SU-DHL-6 (cell line): ENCODE measurements at regions not wholly inside any gene's neighbourhood (a gene's known extent, or its start where the extent isn't known, plus 50 kb on each side); places are given as distances from the start of the nearest gene placed in this dataset.

Experiments
- H2AFZ ChIP-seq: fragments of 200-600 bp; sonication (generic); 2 replicates; pipeline ENCODE4 v1.6.1; 2014; ENCODE audit warnings: low read depth, mild to moderate bottlenecking, moderate library complexity, mixed read lengths, antibody characterized with exemption, low read length; ENCODE audit not compliant: severe bottlenecking
- H3F3A ChIP-seq: fragments of 200-600 bp; shearing (Covaris generic); 2 replicates; pipeline ENCODE4 v1.6.0; 2016; ENCODE audit warnings: antibody characterized with exemption, mild to moderate bottlenecking; ENCODE audit not compliant: insufficient read depth
- H3K27ac ChIP-seq: fragments of 200-600 bp; sonication (generic); 2 replicates; pipeline ENCODE4 v1.5.1; 2016; ENCODE audit warnings: low read depth, mild to moderate bottlenecking, low read length, moderate library complexity, mixed read lengths
- H3K27me3 ChIP-seq: fragments of 200-600 bp; sonication (generic), shearing (Covaris generic); 2 replicates; pipeline ENCODE4 v1.6.0; 2014; ENCODE audit warnings: mild to moderate bottlenecking, low read length
- H3K36me3 ChIP-seq: fragments of 200-600 bp; sonication (generic); 2 replicates; pipeline ENCODE4 v1.6.1; 2014; ENCODE audit warnings: mild to moderate bottlenecking, low read length, mixed read lengths
- H3K4me2 ChIP-seq: fragments of 300-600, 200-600 bp; shearing (Covaris generic), sonication (generic); 2 replicates; pipeline ENCODE4 v1.6.0; 2014; ENCODE audit warnings: low read length, low read depth, mild to moderate bottlenecking; ENCODE audit not compliant: poor library complexity, severe bottlenecking
- H3K4me3 ChIP-seq: fragments of 200-600 bp; sonication (generic); 2 replicates; pipeline ENCODE4 v1.5.1; 2014; ENCODE audit warnings: antibody characterized with exemption, low read length, mild to moderate bottlenecking, mixed read lengths; ENCODE audit not compliant: insufficient read depth, poor library complexity, severe bottlenecking
- H3K79me2 ChIP-seq: fragments of 200-600 bp; sonication (generic); 2 replicates; pipeline ENCODE4 v1.6.1; 2014; ENCODE audit warnings: mild to moderate bottlenecking, low read length, moderate library complexity; ENCODE audit not compliant: insufficient read depth
- H3K9ac ChIP-seq: fragments of 200-600 bp; sonication (generic); 2 replicates; pipeline ENCODE4 v1.7.0; 2014; ENCODE audit warnings: mild to moderate bottlenecking, low read length
- H3K9me2 ChIP-seq: fragments of 200-600 bp; sonication (generic); replicated peaks from 2 replicates; pipeline ENCODE4 v1.6.1; 2014; ENCODE audit warnings: low read length; ENCODE audit not compliant: insufficient read depth
- H3K9me3 ChIP-seq: fragments of 200-600 bp; sonication (generic); 2 replicates; pipeline ENCODE4 v1.6.1; 2014; ENCODE audit warnings: low read length, mixed read lengths; ENCODE audit not compliant: insufficient read depth
- H4K20me1 ChIP-seq: fragments of 200-600 bp; sonication (generic); 2 replicates; pipeline ENCODE4 v1.6.1; 2014; ENCODE audit warnings: low read depth, mild to moderate bottlenecking, antibody characterized with exemption, low read length, moderate library complexity, mixed read lengths
- EZH2phosphoT487 ChIP-seq: fragments of 200-600 bp; sonication (generic), shearing (Covaris generic); conservative IDR thresholded peaks from 2 replicates; pipeline ENCODE4 v1.6.1; 2018; ENCODE audit warnings: mild to moderate bottlenecking, antibody characterized with exemption, low read length, moderate library complexity, mixed read lengths
- TF ChIP-seq, protein P1 (sequence below): fragments of 200-600 bp; sonication (generic); IDR thresholded peaks from one replicate; pipeline ENCODE4 v1.5.1; 2017; ENCODE audit warnings: antibody characterized with exemption, mild to moderate bottlenecking, low read length, moderate library complexity; ENCODE audit not compliant: insufficient read depth, poor library complexity, severe bottlenecking

DNA sequence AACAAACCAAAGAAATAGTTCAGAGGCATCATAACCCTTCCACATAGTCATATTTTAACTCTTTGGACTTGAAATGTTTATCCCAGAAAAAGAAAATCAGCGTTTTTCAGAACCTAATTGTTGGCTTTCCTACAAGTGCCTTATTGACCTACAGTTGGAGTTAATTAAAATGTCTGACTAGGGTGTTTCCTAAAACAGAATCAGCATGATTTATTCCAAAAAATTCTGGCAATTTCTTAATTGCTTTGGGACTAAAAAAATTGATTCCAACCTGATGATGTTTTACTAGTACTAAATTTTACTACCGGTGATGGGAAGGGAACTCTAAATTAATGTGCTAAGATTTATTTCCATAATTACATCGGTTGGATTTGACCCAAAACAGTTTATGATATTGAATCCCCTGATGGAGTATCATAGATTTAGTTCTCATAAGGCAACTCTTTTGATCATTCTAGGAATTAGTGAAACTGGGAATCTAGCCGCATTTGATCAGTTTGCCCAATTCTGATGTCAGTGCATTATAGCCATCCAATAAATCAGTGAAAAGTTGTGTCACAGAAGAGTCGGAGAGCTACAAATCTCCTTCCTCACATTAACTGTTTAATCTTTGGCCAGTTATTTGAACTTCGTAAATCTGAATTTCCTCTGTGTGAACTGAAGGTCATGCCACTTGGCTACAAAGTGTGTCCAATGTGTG lies 134.3 kb upstream of the DSEL start:
- Histone ChIP-seq H3K9me2 (no peaks in the 10 kb centered on the region), H4K20me1 (no peaks in the 10 kb centered on the region), H3K4me3 (no peak overlapping the region), H3K36me3 (no peaks in the 10 kb centered on the region), H3K79me2 (no peaks in the 10 kb centered on the region), H3F3A (no peaks in the 10 kb centered on the region), H3K9ac (no peak overlapping the region), H3K4me2 (no peak overlapping the region), H3K27ac (no peak overlapping the region), H3K27me3 (no peaks in the 10 kb centered on the region), H2AFZ (no peak overlapping the region), H3K9me3 (no peaks in the 10 kb centered on the region)
- TF ChIP-seq EZH2phosphoT487, result no peak
- TF ChIP-seq, protein P1, sequence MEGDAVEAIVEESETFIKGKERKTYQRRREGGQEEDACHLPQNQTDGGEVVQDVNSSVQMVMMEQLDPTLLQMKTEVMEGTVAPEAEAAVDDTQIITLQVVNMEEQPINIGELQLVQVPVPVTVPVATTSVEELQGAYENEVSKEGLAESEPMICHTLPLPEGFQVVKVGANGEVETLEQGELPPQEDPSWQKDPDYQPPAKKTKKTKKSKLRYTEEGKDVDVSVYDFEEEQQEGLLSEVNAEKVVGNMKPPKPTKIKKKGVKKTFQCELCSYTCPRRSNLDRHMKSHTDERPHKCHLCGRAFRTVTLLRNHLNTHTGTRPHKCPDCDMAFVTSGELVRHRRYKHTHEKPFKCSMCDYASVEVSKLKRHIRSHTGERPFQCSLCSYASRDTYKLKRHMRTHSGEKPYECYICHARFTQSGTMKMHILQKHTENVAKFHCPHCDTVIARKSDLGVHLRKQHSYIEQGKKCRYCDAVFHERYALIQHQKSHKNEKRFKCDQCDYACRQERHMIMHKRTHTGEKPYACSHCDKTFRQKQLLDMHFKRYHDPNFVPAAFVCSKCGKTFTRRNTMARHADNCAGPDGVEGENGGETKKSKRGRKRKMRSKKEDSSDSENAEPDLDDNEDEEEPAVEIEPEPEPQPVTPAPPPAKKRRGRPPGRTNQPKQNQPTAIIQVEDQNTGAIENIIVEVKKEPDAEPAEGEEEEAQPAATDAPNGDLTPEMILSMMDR, result no peak

DNA sequence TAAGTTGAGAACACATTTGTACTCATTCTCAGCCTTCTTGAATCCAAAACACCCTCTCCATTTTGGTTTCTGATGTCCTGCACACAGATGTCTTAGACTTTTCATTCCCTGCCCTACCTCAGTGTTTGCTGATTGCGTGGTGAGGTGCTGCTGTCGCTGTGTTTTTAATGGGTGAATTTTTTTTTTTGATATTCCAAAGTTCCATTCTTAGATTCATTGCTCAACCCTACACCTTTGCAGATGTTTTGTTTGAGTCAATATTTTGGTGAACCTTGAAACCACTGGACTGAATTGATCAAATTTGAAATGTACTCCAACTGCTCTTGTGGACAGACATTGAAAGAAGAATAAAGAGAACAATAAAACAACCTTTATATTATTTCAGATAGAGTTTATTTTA lies 130.4 kb upstream of the DSEL start:
- H3K27ac ChIP-seq, result no peak overlapping the region
- H3K36me3 ChIP-seq, result no peaks in the 10 kb centered on the region
- H3K4me3 ChIP-seq, result no peak overlapping the region
- H3K9ac ChIP-seq, result no peak overlapping the region
- no peaks in the 10 kb centered on the region for H3F3A ChIP-seq
- H3K9me3 ChIP-seq, result no peaks in the 10 kb centered on the region
- no peaks in the 10 kb centered on the region for H3K27me3 ChIP-seq
- no peak for TF ChIP-seq EZH2phosphoT487
- TF ChIP-seq, protein P1, result no peak
- H4K20me1 ChIP-seq, result no peaks in the 10 kb centered on the region
- no peaks in the 10 kb centered on the region for H3K9me2 ChIP-seq
- no peak overlapping the region for H3K4me2 ChIP-seq
- no peaks in the 10 kb centered on the region for H3K79me2 ChIP-seq
- no peak overlapping the region for H2AFZ ChIP-seq

DNA sequence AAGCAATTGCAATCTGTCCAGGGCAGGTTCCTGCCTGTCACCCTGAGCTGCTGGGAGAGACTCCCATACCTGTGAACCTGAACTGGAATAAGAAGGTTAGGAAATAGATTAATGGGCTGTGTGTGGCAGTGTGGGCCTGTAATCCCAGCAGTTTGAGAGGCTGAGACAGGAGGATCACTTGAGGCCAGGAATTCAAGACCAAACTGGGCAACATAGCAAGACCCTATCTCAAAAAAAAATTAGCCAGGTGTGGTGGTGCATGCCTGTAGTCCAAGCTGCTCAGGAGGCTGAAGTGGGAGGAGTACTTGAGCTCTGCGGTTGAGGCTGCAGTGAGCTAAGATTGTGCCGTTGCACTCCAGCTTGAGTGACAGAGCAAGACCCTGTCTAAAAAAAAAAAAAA lies 127.7 kb upstream of the DSEL start:
- TF ChIP-seq, protein P1, result no peak
- no peak for TF ChIP-seq EZH2phosphoT487

More for the DNA sequence above, 127.7 kb upstream of the DSEL start:
- no peaks in the 10 kb centered on the region for H3K9me2 ChIP-seq
- H3K4me3 ChIP-seq, result no peak overlapping the region
- no peak overlapping the region for H2AFZ ChIP-seq
- no peaks in the 10 kb centered on the region for H4K20me1 ChIP-seq
- no peaks in the 10 kb centered on the region for H3K79me2 ChIP-seq
- no peak overlapping the region for H3K27ac ChIP-seq
- H3K9me3 ChIP-seq, result no peaks in the 10 kb centered on the region
- no peak overlapping the region for H3K4me2 ChIP-seq
- no peaks in the 10 kb centered on the region for H3F3A ChIP-seq
- H3K9ac ChIP-seq, result no peak overlapping the region
- H3K36me3 ChIP-seq, result no peaks in the 10 kb centered on the region
- H3K27me3 ChIP-seq, result no peaks in the 10 kb centered on the region
